ENCODE measurements at regions not wholly inside any gene's neighbourhood (a gene's known extent, or its start where the extent isn't known, plus 50 kb on each side); places are given as distances from the start of the nearest gene placed in this dataset.

- WGBS, 2 experiments (ENCODE audit: extremely low coverage in 1 of 2, insufficient coverage in 1 of 2, insufficient read length in 1 of 2, insufficient replicate concordance in 2 of 2, low coverage in 1 of 2, low lambda C conversion rate in 2 of 2, missing lambda C conversion rate in 1 of 2), result 88% methylated on average over 9 of the region's 10 CpGs; no CpG with 5 or more reads in 1 of the 2 experiments
- Histone ChIP-seq H3K4me2 (ENCODE audit: insufficient read depth in 1 of 2, low read depth in 2 of 2, low read length in 2 of 2) (no peak overlapping the region), H2BK120ac (replicated peaks; ENCODE audit: low read depth, low read length) (no peak overlapping the region), H3K23ac (ENCODE audit: insufficient read length) (no peak overlapping the region), H3K36me3 (ENCODE audit: control insufficient read depth in 2 of 4, insufficient read depth in 4 of 4, low read length in 3 of 4) (no peaks in the 10 kb centered on the region), H3K4me1 (replicated peaks in 1 of 4; ENCODE audit: control insufficient read depth in 3 of 4, insufficient read depth in 4 of 4, low read length in 3 of 4) (no peaks in the 10 kb centered on the region), H3K56ac (replicated peaks; ENCODE audit: insufficient read length, low read depth, low read length) (no peak overlapping the region), H2AFZ (ENCODE audit: low read length) (no peak overlapping the region), H3K4ac (replicated peaks; ENCODE audit: insufficient read length, low read depth, low read length) (no peak overlapping the region), H3K27ac (ENCODE audit: low read depth, low read length) (no peak overlapping the region), H4K5ac (ENCODE audit: insufficient read length, low read depth, low read length) (no peak overlapping the region), H3K4me3 (ENCODE audit: extremely low read depth in 1 of 4, insufficient read depth in 2 of 4, low read depth in 3 of 4, low read length in 4 of 4) (no peak overlapping the region), H2BK15ac (ENCODE audit: low read length) (no peak overlapping the region), H3K9me3 (ENCODE audit: insufficient read depth in 2 of 2, low read depth in 1 of 2, low read length in 1 of 2) (no peaks in the 10 kb centered on the region), H3K18ac (ENCODE audit: extremely low read depth, low read length) (no peak overlapping the region), H2BK5ac (ENCODE audit: low read depth, low read length) (no peak overlapping the region), H2BK12ac (ENCODE audit: low read depth, low read length) (no peak overlapping the region), H2BK20ac (ENCODE audit: low read length) (no peak overlapping the region), H4K91ac (replicated peaks; ENCODE audit: insufficient read length, low read length) (no peak overlapping the region), H3K23me2 (ENCODE audit: low read depth, low read length) (no peaks in the 10 kb centered on the region), H3K9ac (replicated peaks in 1 of 4; ENCODE audit: extremely low read depth in 1 of 4, low read depth in 3 of 4, low read length in 3 of 4) (no peak overlapping the region), H3K79me2 (ENCODE audit: control insufficient read depth in 1 of 2, insufficient read depth in 2 of 2, low read length in 2 of 2) (no peaks in the 10 kb centered on the region), H3K27me3 (replicated peaks in 1 of 4; ENCODE audit: control insufficient read depth in 3 of 4, extremely low read depth in 1 of 4, insufficient read depth in 3 of 4, low read length in 3 of 4) (no peaks in the 10 kb centered on the region), H2AK5ac (ENCODE audit: low read depth, low read length) (no peak overlapping the region), H4K8ac (ENCODE audit: extremely low read depth, insufficient read depth, low read length) (no peak overlapping the region), H3K79me1 (ENCODE audit: low read depth, low read length) (no peaks in the 10 kb centered on the region), H4K20me1 (replicated peaks in 1 of 2; ENCODE audit: control insufficient read depth in 1 of 2, insufficient read depth in 2 of 2, low read length in 2 of 2) (no peaks in the 10 kb centered on the region), H3K14ac (ENCODE audit: insufficient read length) (no peak overlapping the region)
- POLR2A ChIA-PET (ENCODE audit: partially characterized antibody), result no interaction called here
- DNase-seq (ENCODE audit: low read depth in 1 of 2, low spot score in 2 of 2), result no peak
- FAIRE-seq, result no peak
- no peak for TF ChIP-seq GABPA (IDR thresholded peaks at IDR 0.05; ENCODE audit: borderline replicate concordance, insufficient read depth, low read length)
- TF ChIP-seq, protein P1, sequence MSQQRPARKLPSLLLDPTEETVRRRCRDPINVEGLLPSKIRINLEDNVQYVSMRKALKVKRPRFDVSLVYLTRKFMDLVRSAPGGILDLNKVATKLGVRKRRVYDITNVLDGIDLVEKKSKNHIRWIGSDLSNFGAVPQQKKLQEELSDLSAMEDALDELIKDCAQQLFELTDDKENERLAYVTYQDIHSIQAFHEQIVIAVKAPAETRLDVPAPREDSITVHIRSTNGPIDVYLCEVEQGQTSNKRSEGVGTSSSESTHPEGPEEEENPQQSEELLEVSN (IDR thresholded peaks at IDR 0.05), result no peak
- no peak for TF ChIP-seq MAX (IDR thresholded peaks at IDR 0.05)
- no peak for TF ChIP-seq TBP (IDR thresholded peaks at IDR 0.05; ENCODE audit: low read depth, low read length)
- CTCF ChIA-PET (ENCODE audit: partially characterized antibody), result no interaction called here
Measured at GRCh38 chr2:13876491-13877037, 756.0 kb upstream of the LRATD1 start.

Measured in H1 (cell line).